NCI-H2196 (cell line): ENCODE measurements at regions not wholly inside any gene's neighbourhood (a gene's known extent, or its start where the extent isn't known, plus 50 kb on each side); places are given as distances from the start of the nearest gene placed in this dataset.
"Not testable (repeated sequence)": the region's sequence is repeated elsewhere in the genome, so short reads cannot be mapped to it uniquely, and the experiment has no call there.

Source experiments
- DNase-seq: peaks from one replicate; lab custom pipeline; 2025; ENCODE audit not compliant: unreplicated experiment; lab: John Stamatoyannopoulos, UW

DNA sequence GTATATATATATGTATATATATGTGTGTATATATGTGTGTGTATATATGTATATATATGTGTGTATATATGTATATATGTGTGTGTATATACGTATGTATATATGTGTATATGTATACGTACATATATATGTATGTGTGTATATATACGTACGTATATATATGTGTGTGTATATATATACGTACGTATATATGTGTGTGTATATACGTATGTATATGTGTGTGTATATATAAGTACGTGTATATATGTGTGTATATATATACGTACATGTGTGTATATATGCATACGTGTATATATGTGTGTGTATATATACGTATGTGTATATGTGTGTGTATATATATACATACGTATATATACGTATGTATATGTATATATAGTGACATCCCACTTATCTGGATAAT lies 154.4 kb downstream of the CDRT15L2 start:
- no peak for DNase-seq

DNA sequence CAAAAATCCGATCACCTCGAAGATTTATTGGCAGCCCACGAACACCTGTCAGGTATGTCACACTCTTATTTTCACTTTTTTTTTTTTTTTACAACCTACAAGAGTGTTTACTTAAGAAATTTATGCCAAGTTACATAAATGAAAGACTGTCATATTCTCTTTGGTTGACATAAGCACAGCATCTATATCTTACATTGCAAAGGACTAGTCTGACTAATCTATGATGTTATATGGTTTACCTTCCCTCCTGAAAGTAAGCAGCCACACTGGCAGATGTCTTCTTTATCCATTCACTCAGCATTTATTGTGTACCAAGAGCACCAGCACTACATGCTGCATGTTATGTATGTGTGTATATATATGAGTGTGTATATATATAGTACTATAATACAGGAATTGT lies 156.3 kb downstream of the CDRT15L2 start:
- no peak for DNase-seq

DNA sequence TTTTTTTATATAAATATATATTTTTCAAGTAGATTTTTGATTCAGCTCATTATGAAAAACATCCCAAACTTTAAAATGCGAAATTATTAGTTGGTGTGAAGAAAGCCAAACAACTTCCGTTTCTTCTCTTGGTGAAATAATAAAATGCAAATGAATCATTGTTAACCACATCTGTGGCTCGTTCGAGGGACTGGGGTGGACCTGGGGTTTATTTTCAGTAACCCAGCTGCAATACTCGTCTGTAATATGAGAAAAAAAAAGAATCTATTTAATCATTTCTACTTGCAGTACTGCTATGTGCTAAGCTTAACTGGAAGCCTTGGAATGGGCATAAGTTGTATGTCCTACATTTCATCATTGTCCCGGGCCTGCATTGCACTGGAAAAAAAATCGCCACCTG lies 158.1 kb downstream of the CDRT15L2 start:
- not testable (repeated sequence) for DNase-seq

DNA sequence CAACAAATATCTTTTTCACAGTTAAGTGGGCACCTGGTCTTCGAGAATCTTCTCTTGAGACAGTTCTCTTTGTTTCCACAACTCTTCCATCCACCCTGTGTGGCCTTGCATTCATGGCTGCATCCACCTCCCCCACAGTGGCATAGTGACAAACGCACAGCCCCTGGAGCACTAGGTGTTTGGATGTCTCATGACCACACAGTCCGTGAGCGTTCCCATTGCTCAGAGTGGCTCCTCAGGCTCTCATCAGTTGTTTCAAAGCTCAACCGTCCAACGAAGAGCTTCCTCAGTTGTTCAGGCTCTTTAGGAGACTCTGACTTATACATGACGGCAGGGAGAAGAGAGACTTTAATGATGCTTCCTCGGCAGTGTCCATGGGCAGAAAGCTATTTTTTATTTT lies 191.6 kb downstream of the CDRT15L2 start:
- no peak for DNase-seq

DNA sequence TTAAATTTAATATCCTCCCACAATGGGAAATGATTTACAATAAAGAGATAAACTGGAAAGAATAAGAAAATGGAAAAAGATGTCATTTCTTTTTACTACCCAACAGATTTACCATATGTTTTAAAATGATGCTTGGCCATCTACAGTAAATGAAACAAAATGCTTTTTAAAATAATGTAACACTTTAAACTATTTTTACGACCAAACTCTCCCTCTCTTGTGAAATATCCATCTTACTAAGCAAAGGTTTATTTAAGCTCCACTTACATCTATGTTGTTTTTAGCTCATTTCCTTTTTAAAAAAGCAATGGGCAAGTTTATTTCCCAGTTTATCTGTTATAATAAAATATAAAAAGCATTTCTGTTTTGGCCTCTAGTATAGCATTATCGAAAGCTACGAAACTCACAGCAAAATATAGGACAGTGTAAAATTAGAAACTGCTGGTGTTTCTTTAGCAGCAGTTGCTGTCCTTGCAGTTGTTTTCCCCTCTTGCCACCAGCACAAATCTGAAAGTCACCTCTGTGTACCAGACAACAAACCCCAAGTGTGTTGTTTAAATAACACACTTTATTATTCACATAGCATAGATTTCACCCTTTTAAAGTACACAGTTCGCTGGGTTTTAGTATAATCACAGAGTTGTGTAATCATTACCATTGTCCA lies 195.1 kb downstream of the CDRT15L2 start:
- DNase-seq = no peak

DNA sequence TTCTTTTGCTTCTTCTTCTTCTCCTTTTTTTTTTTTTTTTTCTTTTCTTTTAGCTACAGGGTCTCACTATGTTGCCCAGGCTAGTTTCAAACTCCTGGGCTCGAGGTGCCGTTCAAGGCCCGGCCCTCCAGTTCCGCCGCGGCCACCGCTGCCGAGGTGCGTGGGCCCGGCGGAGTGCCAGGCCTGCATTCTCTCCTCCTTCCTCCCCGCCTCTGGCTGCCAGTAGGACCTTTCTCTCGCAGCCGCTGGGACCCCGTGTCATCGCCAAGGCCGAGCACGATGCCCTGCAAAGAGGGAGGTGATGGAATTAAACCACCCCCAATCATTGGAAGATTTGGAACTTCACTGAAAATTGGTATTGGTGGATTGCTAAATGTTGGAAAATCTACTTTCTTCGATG lies 195.8 kb downstream of the CDRT15L2 start:
- no peak for DNase-seq

DNA sequence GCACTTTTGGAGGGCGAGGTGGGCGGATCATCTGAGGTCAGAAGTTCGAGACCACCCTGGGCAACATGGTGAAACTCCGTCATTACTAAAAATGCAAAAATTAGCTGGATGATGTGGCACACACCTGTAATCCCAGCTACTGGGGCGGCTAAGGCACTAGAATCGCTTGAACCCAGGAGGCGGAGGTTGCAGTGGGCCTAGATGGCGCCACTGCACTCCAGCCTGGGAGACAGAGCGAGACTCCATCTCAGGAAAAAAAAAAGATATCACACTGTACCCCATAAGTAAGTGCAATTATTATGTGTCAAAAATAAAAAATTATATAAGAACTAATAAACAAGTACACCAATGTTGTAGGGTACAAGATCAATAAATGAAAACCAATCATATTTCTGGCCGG lies 200.0 kb downstream of the CDRT15L2 start:
- DNase-seq = no peak

DNA sequence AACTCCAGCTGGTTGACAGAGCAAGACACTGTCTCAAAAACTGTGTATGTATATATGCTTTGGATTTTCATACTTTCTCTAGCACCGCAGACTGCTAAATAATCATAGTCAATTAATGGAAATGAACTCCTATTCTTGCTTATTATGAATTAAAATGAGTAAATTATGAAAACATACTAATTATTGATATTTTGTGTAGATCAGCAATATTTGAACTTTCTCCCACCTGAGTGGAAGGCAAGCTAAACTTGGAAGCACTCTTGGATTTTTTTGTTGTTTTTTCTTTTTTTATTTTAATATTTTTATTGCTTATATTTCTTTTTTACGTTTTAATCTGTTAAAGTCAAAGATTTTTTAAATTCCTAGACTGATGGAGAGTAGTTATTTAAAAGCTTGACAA lies 201.7 kb downstream of the CDRT15L2 start:
- no peak for DNase-seq

DNA sequence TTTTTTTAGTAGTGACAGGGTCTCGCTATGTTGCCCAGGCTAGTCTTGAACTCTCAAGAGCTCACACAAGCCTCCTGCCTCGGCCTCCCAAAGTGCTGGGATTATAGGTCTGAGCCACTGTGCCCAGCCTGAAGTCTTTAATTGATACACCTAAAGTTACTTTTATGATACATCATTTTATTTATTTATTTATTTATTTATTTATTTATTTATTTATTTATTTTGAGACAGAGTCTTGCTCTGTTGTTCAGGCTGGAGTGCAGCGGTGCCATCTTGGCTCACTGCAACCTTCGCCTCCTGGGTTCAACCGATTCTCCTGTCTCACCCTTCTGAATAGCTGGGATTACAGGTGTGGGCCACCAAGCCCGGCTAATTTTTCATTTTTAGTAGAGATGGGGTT lies 202.3 kb downstream of the CDRT15L2 start:
- not testable (repeated sequence) for DNase-seq

DNA sequence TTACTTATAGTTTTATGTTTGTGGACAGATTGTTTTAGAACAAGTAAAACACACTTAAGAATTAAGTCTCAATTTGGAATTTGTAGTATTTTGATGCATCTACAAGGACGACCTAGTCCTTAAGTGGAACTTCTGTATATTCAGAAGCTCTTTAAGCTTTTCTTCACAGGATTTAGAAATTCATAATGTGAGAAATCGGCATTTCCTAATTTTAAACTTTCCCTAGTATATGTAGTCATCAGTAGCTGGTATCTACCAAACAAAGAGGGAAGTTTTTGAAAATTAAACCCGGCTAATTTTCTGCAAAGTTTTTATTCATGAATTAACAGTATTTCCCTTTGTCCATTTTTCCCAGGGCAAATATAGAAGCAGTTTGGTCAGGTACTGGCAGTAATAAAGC lies 203.6 kb downstream of the CDRT15L2 start:
- no peak for DNase-seq

DNA sequence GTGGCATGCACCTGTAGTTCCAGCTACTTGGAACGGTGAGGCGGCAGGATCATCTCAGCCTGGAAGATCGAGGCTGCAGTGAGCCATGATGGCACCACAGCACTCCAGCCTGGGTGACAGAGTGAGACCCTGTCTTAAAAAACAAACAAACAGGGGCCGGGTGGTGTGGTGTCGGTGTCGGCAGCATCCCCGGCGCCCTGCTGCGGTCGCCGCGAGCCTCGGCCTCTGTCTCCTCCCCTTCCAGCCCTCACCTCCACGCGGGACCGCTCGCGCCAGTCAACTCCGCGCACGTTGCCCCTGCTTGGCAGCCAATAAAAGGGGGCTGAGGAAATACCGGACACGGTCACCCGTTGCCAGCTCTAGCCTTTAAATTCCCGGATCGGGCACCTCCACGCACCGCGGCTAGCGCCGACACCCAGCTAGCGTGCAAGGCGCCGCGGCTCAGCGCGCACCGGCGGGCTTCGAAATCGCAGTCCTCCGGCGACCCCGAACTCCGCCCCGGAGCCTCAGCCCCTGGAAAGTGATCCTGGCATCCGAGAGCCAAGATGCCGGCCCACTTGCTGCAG lies 204.7 kb downstream of the CDRT15L2 start:
- no peak for DNase-seq

DNA sequence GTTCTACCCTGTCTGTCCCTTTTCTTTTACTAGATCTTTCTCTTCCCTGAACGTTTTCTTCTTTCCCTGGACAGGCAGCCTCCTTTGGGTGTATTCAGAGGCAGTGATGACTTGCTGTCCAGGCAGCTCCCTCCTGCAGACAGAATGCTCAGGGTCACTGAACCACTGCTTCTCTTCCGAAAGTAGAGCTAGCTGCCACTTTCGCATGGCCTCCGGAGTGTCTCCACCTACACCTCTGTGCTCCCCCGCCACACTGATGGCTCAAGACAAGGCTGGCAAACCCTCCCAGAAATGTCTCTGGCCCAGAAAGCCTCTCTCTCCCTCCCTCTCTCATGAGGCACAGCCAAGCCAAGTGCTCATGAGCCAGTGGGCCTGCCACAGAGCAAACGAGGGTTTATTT lies 207.8 kb downstream of the CDRT15L2 start:
- DNase-seq = no peak

DNA sequence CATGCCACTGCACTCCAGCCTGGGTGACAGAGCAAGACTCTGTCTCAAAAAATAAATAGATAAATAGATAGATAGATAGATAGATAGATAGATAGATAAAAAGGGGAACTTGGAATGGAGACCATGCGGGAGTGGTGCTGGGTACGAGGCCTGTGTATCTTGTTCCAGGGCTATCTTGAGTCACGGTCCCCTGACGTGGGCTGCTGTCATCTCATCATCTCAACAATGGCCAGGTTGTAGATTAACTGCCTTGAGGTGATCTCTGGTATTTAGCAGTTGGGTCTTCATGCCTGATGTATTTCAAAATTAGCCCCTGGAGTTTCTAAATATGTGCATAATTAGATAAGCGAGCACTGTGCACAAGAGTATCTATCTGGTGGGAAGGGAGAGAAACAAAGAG lies 212.1 kb downstream of the CDRT15L2 start:
- no peak for DNase-seq

DNA sequence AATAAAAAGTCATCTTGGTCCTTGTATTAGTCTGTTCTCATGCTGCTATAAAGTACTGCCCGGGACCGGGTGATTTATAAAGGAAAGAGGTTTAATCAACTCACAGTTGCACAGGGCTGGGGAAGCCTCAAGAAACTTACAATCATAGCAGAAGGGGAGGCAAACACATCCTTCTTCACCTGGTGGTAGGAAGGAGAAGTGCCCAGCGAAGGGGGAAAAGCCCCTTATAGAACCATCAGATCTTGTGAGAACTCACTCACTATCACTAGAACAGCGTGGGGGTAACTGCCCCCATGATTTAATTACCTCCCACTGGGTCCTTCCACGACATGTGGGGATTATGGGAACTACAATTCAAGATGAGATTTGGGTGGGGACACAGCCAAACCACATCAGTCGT lies 215.0 kb downstream of the CDRT15L2 start:
- DNase-seq = not testable (repeated sequence)

DNA sequence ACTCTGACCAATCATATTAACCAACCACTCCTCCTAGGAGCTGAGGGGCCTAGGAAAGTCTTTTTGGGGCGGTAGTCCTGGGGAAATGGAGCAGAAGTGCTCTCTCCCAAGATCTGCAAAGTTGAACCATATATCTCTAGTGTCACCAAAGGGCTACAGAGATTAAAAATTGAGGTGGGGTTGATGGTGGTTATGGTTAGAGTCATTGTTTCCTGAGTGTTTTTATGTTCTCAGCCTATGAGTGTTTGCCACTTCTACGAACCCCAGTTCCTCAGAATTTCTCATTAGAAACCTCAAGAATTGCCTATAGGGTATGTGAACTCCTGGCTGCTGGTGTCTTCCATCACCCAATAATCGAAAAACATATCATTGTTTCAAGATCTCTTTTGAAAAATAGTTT lies 217.8 kb downstream of the CDRT15L2 start:
- DNase-seq = no peak

DNA sequence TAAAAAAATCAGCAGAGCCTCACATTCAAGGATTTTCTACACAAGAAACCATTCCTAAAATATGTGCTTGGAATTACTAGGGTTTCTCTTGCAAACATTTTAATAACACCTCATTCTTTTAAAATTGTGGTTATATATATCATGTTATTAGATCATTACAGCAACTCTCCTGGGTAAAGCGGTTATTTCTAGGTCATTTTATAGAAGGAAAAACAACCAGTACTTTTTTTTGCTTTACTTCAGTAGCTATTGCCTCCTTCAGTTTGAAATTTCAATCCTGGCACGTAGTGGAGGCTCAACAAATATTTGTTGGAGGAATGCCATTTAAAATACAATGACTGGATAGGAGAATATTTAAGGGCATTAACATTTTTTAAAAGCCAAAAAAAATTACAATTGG lies 220.6 kb downstream of the CDRT15L2 start:
- no peak for DNase-seq

DNA sequence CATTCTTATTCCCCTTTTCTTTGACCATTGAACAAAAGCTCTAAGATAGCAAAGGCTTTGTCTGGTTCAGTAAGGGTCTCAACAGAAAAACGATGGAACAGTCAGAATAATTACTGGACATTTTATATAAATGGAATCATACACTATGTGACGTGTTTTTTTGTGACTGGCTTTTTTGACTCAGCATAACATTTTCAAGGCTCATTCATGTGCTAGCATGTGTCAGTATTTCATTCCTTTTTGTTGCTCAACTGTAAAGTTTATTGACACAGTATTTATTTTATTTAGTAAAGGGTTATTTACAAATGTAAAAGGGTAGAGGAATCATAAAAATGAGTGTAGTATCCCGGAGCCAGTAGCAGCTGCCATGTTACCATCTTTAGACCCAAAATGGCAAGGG lies 226.2 kb downstream of the CDRT15L2 start:
- DNase-seq = no peak

DNA sequence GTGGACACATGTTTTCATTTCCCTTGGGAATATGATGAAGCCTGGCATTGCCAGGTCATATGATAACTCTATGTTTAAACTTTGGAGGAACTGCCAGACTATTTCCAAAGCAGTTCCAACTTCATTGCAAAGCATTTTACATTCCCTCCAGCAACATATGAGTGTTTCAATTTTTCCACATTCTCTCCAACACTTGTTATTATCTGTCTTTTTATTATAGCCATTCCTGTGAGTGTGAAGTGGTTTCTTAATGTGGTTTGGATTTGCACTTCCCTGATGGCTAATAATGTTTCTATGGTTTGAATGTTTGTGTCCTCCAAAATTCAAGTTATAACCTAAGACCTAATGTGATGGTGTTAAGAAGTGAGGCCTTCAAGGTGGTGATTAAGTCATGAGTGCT lies 228.0 kb downstream of the CDRT15L2 start:
- DNase-seq = not testable (repeated sequence)

DNA sequence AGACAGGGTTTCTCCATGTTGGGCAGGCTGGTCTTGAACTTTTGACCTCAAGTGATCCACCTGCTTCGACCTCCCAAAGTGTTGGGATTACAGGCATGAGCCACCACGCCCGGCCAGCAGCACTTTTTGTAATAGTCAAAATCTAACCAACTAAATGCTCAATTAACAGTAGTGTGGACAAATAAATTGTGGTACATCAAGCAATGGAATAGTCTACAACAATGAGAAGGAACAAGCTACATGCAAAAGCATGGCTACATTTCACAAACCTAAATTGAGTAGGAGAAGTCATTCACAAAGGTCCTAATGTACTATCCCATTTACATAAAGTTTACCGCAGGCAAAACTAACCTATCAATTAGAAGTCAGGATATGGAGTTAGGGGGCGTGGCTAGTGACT lies 227.4 kb downstream of the USP22 start:
- not testable (repeated sequence) for DNase-seq

DNA sequence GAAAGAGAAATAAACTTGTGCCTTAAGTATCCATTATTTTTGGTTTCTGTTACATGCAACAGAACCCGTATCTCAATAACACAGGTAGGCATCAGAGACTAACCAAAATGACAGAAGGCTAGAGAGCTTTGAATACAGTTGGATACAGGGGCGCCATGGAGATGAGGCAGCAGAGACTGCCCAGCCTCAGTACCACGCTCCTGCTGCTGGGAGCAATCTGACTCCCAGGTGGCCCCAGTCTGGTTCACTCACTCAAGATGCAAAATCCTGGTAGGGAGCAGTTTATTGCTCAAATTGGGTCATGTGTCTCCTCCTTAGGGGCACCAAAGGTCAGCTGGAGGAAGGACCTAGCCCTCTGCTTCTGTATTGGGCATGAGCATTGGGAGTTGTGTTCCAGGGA lies 218.9 kb downstream of the USP22 start:
- no peak for DNase-seq

DNA sequence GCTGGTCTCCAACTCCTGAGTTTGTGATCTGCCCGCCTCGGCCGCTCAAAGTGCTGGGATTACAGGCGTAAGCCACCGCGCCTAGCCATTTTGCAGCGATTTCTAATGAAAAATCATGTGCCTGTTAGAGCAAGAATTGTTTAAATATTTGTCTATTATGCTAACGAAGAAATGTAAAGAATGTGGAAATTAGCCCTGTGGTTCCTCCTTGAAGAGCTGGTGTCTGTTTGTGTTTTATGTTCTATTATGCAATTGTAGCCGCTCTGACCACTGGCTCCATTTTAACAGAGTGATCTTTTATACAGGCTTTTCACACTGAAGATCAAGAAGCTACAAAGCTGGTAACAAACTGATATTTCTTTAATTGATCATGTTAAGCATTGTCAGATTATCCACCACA lies 217.3 kb downstream of the USP22 start:
- DNase-seq = no peak

DNA sequence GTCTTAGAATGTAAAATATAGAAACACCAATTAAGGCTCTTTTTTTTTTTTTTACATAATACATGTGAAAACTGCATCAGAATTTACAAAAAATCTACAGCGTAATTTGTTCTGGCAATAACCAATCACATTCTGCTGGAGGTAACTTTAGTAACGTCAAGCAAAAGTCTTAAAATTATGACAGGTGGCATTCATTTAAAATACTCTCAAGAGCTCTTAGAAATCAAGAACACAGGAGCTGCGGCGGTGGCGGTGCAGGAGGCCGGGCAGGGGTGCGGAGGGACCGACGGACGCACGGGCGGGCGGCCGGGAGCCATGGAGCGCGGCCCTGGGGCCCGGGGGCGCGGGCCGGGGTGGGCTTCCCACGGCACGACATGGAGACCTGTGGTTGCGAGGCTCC lies 202.4 kb downstream of the USP22 start:
- not testable (repeated sequence) for DNase-seq
